GM21367 (cell line): ENCODE measurements at regions not wholly inside any gene's neighbourhood (a gene's known extent, or its start where the extent isn't known, plus 50 kb on each side); places are given as distances from the start of the nearest gene placed in this dataset.
"Not testable (repeated sequence)": the region's sequence is repeated elsewhere in the genome, so short reads cannot be mapped to it uniquely, and the experiment has no call there.

Experiments
- ATAC-seq: cut with Tn5 transposase; IDR thresholded peaks from one replicate; pipeline ENCODE4 v1.9.1; 2021; ENCODE audit not compliant: unreplicated experiment

DNA sequence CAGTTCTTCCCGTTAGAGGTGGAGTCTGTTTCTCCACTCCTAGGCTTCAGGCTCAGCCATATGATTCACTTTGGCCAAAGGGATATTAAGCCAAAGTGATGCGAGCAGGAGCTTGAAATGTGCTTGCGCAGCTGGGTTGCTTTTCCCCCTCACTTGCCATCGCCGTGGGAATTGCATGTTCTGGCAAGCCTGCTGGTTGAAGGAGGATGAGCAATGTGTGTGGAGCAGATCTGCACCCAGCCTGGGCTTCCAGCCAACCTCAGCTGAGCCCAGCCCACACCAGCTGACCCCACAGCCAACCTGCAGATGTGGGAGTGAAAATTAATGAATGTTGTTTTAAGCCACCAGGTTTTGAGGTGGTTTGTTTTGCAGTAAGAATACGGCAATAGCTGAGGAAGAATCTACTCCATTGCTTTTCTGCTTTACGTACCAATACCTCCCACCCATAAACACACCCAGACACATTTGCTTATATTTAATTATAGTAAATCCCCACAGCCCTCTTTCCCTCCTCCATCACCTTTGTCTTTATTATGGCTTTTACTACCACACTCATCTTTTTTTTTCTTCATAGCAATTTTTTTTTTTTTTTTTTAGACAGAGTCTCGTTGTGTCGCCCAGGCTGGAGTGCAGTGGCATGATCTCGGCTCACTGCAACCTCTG is 132.8 kb upstream of the FUNDC1 start:
- ATAC-seq, result no peak

DNA sequence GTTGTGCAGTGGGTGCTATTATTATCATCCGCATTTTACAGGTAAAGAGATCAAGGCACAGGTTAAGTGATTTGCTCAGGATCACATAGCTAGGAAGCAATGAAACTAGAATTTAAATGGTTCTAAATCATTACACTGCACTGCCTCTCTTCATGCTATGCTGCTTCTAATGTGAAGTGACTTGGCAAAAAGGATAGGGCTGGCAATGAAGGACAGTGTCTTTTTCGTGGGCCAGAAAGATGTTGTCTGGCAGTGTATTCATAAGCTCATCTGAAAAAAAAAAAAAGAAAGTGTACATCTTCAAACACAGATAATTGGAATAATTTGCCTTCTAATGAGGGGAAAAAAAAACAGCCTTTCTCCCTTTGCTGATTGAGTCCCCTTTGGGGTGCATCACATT is 132.2 kb upstream of the FUNDC1 start:
- no peak for ATAC-seq

DNA sequence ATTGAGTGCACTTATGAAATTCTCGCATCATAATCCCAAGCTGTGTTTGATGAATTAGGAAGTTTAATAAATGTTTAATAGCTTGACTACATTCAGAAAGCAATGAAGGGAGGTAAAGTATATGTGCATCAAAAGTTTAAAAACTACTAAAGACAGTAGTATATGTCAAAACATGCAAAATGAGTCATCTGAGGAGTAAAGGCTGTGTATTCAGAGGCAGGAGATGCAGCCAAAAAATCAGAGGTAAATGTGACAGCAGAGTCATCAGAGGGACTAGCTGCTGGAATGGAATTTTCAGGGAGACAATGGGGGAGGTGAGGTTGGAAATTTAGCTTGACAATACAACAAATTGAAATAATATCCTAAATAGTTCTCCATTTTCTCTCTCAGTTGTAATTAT is 127.0 kb upstream of the FUNDC1 start:
- ATAC-seq, result no peak

DNA sequence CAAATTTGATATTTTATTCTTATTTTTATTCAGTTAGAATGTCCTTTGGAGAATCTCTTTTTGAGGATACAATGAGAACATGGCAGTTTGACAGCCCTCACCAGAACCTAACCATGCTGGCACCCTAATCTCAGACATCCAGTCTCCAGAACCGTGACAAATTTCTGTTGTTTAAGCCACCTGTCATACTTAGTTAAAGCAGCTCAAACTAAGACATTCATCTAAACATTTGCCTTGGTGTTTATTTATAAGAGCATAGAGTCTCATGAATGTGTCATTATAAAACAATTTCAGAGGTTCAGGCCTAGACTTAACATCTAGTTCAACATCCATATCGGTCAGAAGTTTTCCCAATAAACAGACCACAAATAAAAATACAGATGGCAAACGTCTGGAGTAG is 125.1 kb upstream of the FUNDC1 start:
- ATAC-seq, result no peak

DNA sequence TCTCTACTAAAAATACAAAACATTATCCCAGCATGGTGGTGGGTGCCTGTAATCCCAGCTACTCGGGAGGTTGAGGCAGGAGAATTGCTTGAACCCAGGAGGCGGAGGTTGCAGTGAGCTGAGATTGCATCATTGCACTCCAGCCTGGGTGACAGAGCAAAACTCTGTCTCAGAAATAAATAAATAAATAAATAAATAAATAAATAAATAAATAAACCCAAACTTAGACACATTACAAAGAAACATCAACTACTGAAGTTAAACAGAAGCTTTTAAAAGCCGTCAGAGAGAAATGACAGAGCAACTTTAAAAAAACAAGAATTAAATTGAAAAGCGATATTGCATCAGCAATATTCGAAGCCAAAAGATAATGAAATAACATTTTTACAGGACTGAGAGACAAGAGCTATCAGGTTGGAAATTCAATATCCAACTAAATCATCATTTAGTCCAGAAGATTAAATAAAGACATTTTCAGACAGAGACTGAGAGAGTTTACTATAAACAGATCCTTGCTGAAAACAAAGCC is 115.1 kb upstream of the FUNDC1 start:
- not testable (repeated sequence) for ATAC-seq

DNA sequence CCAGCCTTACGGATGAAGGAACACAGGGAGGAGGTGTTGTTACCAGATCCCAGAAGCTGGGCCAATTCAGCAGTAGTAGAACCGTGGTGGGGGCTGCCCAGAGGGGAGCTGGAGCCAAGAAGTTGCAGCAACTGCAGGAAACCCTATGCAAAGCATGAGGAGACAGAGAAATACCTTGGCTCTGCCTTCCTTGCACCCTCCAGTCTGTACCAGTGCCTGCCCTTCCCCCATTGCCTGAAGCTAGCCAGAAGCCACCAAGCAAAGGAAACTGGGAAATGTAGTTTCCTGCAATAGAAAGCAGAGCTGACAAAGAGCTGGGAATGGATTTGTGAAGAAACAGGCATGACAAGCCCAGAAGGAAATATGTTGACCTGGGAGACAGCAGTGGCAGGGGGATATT is 108.7 kb upstream of the FUNDC1 start:
- no peak for ATAC-seq

DNA sequence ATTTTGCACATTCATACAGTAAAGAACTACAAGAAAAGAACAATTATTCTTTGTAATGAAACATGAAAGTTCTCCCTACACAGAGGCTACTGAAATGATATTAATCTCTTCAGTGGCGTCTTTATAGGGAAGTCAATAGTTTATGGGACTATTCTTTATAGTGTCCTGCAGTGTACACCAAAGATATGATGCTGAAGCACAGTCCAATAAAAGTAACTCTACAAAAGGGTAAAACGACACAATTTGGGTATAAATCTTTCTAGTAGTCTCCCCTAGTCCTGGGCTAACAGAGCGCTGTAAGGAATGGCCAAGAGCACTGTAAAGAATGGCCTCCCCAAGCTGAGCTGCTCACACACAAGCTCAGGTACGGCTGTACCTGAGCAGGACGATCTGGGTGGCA is 101.1 kb upstream of the FUNDC1 start:
- ATAC-seq, result no peak

DNA sequence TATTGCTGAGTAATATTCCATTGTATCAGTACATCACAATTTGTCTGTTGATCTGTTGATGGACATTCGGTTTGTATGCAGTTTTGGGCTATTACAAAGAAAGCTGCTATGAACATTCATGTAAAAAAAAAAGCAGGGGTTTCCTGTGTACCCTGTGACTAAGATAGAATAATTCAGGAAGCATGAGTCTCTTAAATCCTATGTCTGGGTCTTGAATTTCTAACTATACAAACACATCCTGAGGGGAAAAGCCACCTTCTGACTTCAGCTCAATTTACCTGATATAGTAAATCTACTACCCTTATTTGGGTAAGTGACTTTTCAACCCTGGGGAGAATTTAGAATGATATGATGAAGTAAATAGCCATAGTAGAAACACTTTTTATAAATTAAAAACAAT is 94.6 kb upstream of the FUNDC1 start:
- ATAC-seq, result no peak

DNA sequence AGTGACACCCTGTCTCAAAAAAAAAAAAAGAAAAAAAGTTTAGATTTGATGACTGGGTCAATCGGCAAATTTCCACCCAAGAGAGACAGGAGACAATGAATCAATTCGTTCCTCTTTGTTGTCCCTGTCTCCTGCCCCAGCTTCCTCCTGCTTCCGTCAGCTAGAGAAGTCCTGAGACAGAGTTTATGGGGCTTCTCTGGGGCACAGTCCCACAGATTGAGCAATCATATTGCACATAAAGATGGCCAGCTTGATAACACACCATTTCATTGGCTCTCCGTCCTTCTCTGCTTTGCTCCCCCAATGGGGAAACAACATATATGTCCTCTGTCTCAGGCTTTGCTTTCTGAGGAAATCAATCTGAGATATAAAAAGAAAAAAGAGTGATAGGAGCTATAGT is 78.4 kb upstream of the FUNDC1 start:
- ATAC-seq, result no peak

DNA sequence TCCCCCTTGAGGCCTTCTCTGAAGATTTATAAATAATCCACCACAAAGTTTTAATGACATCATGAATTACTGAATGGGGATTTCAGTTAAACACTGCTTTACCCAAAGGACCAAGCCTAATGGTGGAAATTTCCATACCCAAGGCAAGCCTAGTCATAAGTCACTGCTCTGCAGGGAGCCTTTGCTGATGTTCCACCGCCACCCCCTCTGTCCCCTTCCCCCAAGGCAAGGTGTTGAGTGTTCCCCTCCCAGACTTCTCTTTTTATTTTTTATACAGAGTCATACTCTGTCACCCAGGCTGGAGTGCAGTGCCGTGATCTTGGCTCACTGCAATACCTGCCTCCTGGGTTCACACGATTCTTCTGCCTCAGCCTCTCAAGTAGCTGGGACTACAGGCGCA is 76.4 kb upstream of the FUNDC1 start:
- no peak for ATAC-seq

DNA sequence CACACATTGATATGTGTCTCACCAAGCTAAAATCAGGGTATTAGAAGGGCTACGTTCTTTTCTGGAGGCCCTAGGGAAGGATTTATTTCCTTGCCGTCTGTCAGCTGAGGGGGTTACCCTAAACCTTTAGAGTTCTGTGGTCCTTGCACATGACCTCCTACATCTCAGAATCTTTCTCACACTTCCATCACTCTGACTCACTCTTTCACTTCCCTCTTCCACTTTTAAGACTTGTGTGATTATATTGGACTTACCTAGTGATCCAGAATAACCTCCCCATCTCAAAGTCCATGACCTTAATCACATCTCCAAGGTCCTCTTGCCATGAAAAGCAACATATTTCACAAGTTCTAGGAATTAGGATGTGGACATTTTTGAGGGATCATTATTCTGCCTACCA is 53.6 kb upstream of the FUNDC1 start:
- peak; percentile 90 for ATAC-seq
